ENCODE measurements at regions not wholly inside any gene's neighbourhood (a gene's known extent, or its start where the extent isn't known, plus 50 kb on each side); places are given as distances from the start of the nearest gene placed in this dataset.

- Histone ChIP-seq H3K27ac (no peak overlapping the region), H3K9ac (ENCODE audit: low read depth in 2 of 2, low read length in 2 of 2) (no peak overlapping the region), H3K36me3 (no peaks in the 10 kb centered on the region), H3K9me3 (no peaks in the 10 kb centered on the region), H3K27me3 (no peaks in the 10 kb centered on the region), H3K4me1 (no peaks in the 10 kb centered on the region), H3K4me3 (no peak overlapping the region)
- TF ChIP-seq, protein P1, sequence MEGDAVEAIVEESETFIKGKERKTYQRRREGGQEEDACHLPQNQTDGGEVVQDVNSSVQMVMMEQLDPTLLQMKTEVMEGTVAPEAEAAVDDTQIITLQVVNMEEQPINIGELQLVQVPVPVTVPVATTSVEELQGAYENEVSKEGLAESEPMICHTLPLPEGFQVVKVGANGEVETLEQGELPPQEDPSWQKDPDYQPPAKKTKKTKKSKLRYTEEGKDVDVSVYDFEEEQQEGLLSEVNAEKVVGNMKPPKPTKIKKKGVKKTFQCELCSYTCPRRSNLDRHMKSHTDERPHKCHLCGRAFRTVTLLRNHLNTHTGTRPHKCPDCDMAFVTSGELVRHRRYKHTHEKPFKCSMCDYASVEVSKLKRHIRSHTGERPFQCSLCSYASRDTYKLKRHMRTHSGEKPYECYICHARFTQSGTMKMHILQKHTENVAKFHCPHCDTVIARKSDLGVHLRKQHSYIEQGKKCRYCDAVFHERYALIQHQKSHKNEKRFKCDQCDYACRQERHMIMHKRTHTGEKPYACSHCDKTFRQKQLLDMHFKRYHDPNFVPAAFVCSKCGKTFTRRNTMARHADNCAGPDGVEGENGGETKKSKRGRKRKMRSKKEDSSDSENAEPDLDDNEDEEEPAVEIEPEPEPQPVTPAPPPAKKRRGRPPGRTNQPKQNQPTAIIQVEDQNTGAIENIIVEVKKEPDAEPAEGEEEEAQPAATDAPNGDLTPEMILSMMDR (IDR thresholded peaks at IDR 0.05), result no peak
- intact Hi-C loops (cut with DNase I), result no loop called here
- no peak for DNase-seq
Observed at GRCh38 chrX:20829665-20830491, 544.3 kb upstream of the CNKSR2 start.

- TF ChIP-seq, protein P1 (IDR thresholded peaks at IDR 0.05), result no peak
- H3K9ac ChIP-seq (ENCODE audit: low read depth in 2 of 2, low read length in 2 of 2), result no peak overlapping the region
- intact Hi-C loops (cut with DNase I), result no loop called here
- no peaks in the 10 kb centered on the region for H3K27me3 ChIP-seq
- no peaks in the 10 kb centered on the region for H3K36me3 ChIP-seq
- DNase-seq, result no peak
- no peaks in the 10 kb centered on the region for H3K4me1 ChIP-seq
- H3K4me3 ChIP-seq, result no peak overlapping the region
- no peaks in the 10 kb centered on the region for H3K9me3 ChIP-seq
- no peak overlapping the region for H3K27ac ChIP-seq
Observed at GRCh38 chrX:20825984-20826383, 548.2 kb upstream of the CNKSR2 start.

GRCh38 chrX:20803971-20804370 lies 537.3 kb upstream of the RPS6KA3 start:
- no peak for DNase-seq
- Histone ChIP-seq H3K9ac (ENCODE audit: low read depth in 2 of 2, low read length in 2 of 2) (no peak overlapping the region), H3K27me3 (no peaks in the 10 kb centered on the region), H3K36me3 (no peaks in the 10 kb centered on the region), H3K27ac (no peak overlapping the region), H3K9me3 (no peaks in the 10 kb centered on the region), H3K4me1 (no peaks in the 10 kb centered on the region), H3K4me3 (no peak overlapping the region)
- TF ChIP-seq, protein P1 (IDR thresholded peaks at IDR 0.05), result no peak
- intact Hi-C loops (cut with DNase I), result no loop called here

DNA sequence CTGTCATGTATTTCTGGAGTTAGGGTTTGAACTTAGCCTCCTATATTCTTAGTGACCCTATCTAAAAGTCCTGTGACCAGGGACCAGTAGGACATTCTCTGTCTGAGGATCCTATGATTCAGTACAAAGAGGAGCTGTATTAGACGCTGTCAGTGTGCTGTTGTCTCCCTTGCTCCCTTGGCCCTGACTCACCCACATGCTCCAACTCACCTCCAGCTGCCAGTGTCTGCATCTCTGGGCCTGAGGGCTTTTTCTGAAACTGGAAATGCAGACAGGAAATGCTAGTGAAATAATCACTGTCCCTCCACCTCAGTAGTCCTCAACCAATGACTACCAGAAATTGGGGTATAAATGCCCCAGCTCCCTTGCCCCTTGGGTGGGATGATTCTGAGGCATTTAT lies 535.3 kb upstream of the RPS6KA3 start:
- no peak for DNase-seq
- intact Hi-C loops (cut with DNase I), result no loop called here
- no peaks in the 10 kb centered on the region for H3K9me3 ChIP-seq
- H3K4me3 ChIP-seq, result no peak overlapping the region
- TF ChIP-seq, protein P1 (IDR thresholded peaks at IDR 0.05), result no peak
- H3K27ac ChIP-seq, result no peak overlapping the region
- no peak overlapping the region for H3K9ac ChIP-seq (ENCODE audit: low read depth in 2 of 2, low read length in 2 of 2)
- H3K36me3 ChIP-seq, result no peaks in the 10 kb centered on the region
- H3K27me3 ChIP-seq, result no peaks in the 10 kb centered on the region
- H3K4me1 ChIP-seq, result no peaks in the 10 kb centered on the region

DNA sequence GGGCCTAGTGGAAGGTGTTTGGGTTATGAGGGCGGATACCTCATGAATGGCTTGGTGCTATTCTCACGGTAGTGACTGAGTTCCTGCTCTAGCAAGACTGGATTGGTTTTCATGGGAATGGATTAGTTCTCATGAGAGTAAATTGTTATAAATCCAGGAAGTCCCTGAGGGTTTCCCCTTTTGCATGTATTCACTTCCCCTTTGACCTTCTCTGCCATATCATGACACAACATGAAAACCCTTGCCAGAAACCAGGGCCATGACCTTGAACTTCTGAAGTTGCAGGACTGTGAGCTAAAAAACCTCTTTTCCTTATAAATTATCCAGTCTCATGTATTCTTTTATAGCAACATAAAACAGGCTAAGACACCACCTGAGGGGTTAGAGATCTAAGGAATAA lies 529.7 kb upstream of the RPS6KA3 start:
- intact Hi-C loops (cut with DNase I), result no loop called here
- TF ChIP-seq, protein P1 (IDR thresholded peaks at IDR 0.05), result no peak
- H3K27ac ChIP-seq, result no peak overlapping the region
- H3K4me1 ChIP-seq, result no peaks in the 10 kb centered on the region
- no peak overlapping the region for H3K9ac ChIP-seq (ENCODE audit: low read depth in 2 of 2, low read length in 2 of 2)
- H3K9me3 ChIP-seq, result no peaks in the 10 kb centered on the region
- DNase-seq, result no peak
- no peaks in the 10 kb centered on the region for H3K36me3 ChIP-seq
- no peak overlapping the region for H3K4me3 ChIP-seq
- H3K27me3 ChIP-seq, result no peaks in the 10 kb centered on the region

Measured in colonic mucosa (tissue), 4 donors.